Prostate gland (tissue), 2 donors: ENCODE measurements at regions not wholly inside any gene's neighbourhood (a gene's known extent, or its start where the extent isn't known, plus 50 kb on each side); places are given as distances from the start of the nearest gene placed in this dataset.

Experiments used
- CTCF ChIP-seq, 4 experiments: fragments of 200-600 bp in 2 of 4; fragments of 450-650 bp in 2 of 4; sonication (generic) in 2 of 4; IDR thresholded peaks; 1 replicate in 3 of 4; 2 replicates in 1 of 4; pipeline ENCODE4 v1.5.1; 2016 to 2019; ENCODE audit warnings: antibody characterized with exemption in 4 of 4, mild to moderate bottlenecking in 2 of 4, moderate library complexity in 2 of 4
- POLR2A ChIP-seq: fragments of 450-650 bp; IDR thresholded peaks from one replicate; pipeline ENCODE4 v1.6.1; 2016; ENCODE audit warnings: antibody characterized with exemption, mild to moderate bottlenecking
- POLR2AphosphoS5 ChIP-seq: sonication (generic); formaldehyde crosslinking; IDR thresholded peaks from one replicate; pipeline ENCODE4 v1.6.1; 2017; ENCODE audit warnings: antibody characterized with exemption

DNA sequence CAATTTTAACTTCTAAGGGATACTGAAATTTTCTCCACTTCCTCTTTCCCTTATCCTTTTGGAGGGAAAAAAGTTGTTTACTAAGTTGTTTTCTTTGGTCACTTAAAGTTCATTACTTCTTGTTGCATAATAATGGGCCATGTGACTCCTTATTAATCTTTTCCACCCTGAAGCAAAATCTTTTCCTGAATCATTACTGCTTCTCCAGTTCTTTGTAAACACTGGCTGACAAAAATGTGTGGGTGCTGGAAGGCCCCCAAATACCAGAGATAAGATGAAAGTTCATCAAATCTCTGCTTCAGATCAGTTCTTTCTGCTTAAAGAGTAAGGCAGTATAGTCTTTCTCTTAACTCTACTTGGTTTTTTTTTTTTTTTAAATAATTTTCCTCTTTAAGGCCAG lies 108.9 kb upstream of the NHS start:
- TF ChIP-seq CTCF (IDR thresholded peaks at IDR 0.05) (no peak), POLR2A (no peak), POLR2AphosphoS5 (no peak)
